Prostate gland (tissue), 2 donors: ENCODE measurements at regions not wholly inside any gene's neighbourhood (a gene's known extent, or its start where the extent isn't known, plus 50 kb on each side); places are given as distances from the start of the nearest gene placed in this dataset.

ENCODE experiments used
- DNase-seq: peaks from one replicate; pipeline ENCODE4 v3.0.0-alpha.2; 2019; ENCODE audit warnings: low spot score
- H3K27ac ChIP-seq, 2 donors: fragments of 200-600 bp; sonication (generic); 2 replicates each; pipeline ENCODE4 v1.5.1; 2017 to 2019
- H3K27me3 ChIP-seq: fragments of 200-600 bp; sonication (generic); replicated peaks from 2 replicates; pipeline ENCODE4 v1.5.1; 2019; ENCODE audit not compliant: insufficient read depth
- H3K36me3 ChIP-seq, 2 donors: fragments of 200-600 bp; sonication (generic); 1 replicate in 1 of 2; 2 replicates in 1 of 2; pipeline versions ENCODE4 v1.5.1 to v1.8.1; 2017 to 2019
- H3K4me1 ChIP-seq: fragments of 200-600 bp; sonication (generic); replicated peaks from 2 replicates; pipeline ENCODE4 v1.5.1; 2019
- H3K4me3 ChIP-seq, 2 donors: fragments of 200-600 bp; sonication (generic); 2 replicates each; pipeline ENCODE4 v1.5.1; 2017 to 2019
- H3K9me3 ChIP-seq: fragments of 200-600 bp; sonication (generic); 2 replicates; pipeline ENCODE4 v1.5.1; 2017
- CTCF ChIP-seq, 4 experiments: fragments of 200-600 bp in 2 of 4; fragments of 450-650 bp in 2 of 4; sonication (generic) in 2 of 4; IDR thresholded peaks; 1 replicate in 3 of 4; 2 replicates in 1 of 4; pipeline ENCODE4 v1.5.1; 2016 to 2019; ENCODE audit warnings: antibody characterized with exemption in 4 of 4, mild to moderate bottlenecking in 2 of 4, moderate library complexity in 2 of 4
- POLR2A ChIP-seq: fragments of 450-650 bp; IDR thresholded peaks from one replicate; pipeline ENCODE4 v1.6.1; 2016; ENCODE audit warnings: antibody characterized with exemption, mild to moderate bottlenecking
- POLR2AphosphoS5 ChIP-seq: sonication (generic); formaldehyde crosslinking; IDR thresholded peaks from one replicate; pipeline ENCODE4 v1.6.1; 2017; ENCODE audit warnings: antibody characterized with exemption
- WGBS: methylation state at CpG from one replicate; pipeline ENCODE4 v1.1.5; 2018; 5-methylcytosine and 5-hydroxymethylcytosine counted together
- intact Hi-C: fragments of 100-400 bp; cut with DNase I; formaldehyde crosslinking; loops from one replicate; pipeline ENCODE4 v1.14.2; 2022

- intact Hi-C loops, result no loop called here
- no peaks in the 10 kb centered on the region for H3K36me3 ChIP-seq
- H3K27ac ChIP-seq, result no peak overlapping the region
- H3K27me3 ChIP-seq, result no peaks in the 10 kb centered on the region
- 46% methylated on average over 1 of the region's 1 CpG for WGBS
- DNase-seq, result no peak
- no peak for TF ChIP-seq CTCF (IDR thresholded peaks at IDR 0.05)
- no peaks in the 10 kb centered on the region for H3K9me3 ChIP-seq
- no peak overlapping the region for H3K4me3 ChIP-seq
- no peaks in the 10 kb centered on the region for H3K4me1 ChIP-seq
Observed at GRCh38 chr16:65494609-65495008, 372.7 kb upstream of the CDH11 start.

DNA sequence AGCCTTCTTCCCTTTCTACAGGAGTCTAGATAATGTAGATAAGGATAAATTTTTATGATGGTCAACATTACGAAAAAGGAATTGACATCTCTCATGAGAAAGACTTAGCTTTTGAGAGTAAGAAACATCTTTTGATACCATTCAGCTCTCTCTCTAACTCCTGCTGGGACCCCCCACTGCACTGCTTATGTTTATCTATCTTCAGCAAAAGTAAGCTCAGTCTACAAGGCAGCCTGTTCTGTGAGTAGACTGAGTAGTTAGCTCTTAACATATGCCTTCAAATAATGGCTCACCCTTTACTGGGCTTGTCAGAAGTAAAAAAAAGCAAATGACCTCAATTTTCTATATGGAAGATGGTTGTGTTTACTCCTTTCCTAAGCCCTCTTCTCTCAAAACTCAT, 372.2 kb upstream of the CDH11 start:
- intact Hi-C loops, result no loop called here
- no peaks in the 10 kb centered on the region for H3K9me3 ChIP-seq
- no peaks in the 10 kb centered on the region for H3K27me3 ChIP-seq
- 91% methylated on average over 1 of the region's 1 CpG for WGBS
- DNase-seq, result no peak
- no peak overlapping the region for H3K4me3 ChIP-seq
- TF ChIP-seq POLR2AphosphoS5, result no peak
- TF ChIP-seq POLR2A, result no peak
- no peak for TF ChIP-seq CTCF (IDR thresholded peaks at IDR 0.05)
- no peak overlapping the region for H3K27ac ChIP-seq
- H3K4me1 ChIP-seq, result no peaks in the 10 kb centered on the region
- no peaks in the 10 kb centered on the region for H3K36me3 ChIP-seq

DNA sequence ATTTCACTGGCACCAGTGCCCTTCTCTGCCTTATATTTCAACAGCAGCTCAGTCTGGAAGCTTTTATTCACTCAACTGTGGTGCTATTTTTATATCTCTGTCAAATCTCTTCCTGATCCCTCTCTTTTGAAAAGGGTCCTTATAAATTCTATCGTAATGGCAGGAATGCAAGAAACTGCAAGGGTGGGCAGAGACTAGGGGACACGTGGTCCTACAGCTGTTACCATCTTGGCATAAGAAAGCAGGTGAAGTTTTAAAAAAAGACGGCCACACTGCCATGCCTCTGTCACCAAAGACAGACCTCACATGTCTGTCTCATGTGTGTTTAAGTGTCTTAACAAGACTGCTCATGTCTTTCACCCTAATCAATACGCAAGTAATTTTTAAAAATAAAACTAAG, 368.4 kb upstream of the CDH11 start:
- no peak overlapping the region for H3K4me3 ChIP-seq
- 59% methylated on average over 4 of the region's 4 CpGs for WGBS
- no peak for DNase-seq
- H3K36me3 ChIP-seq, result no peaks in the 10 kb centered on the region
- H3K4me1 ChIP-seq, result no peaks in the 10 kb centered on the region
- no peak overlapping the region for H3K27ac ChIP-seq
- no peaks in the 10 kb centered on the region for H3K27me3 ChIP-seq
- intact Hi-C loops, result no loop called here
- no peak for TF ChIP-seq CTCF (IDR thresholded peaks at IDR 0.05)
- no peak for TF ChIP-seq POLR2A
- TF ChIP-seq POLR2AphosphoS5, result no peak
- no peaks in the 10 kb centered on the region for H3K9me3 ChIP-seq

GRCh38 chr16:65489531-65490023, 367.7 kb upstream of the CDH11 start:
- intact Hi-C loops, result no loop called here
- no peaks in the 10 kb centered on the region for H3K9me3 ChIP-seq
- H3K27ac ChIP-seq, result no peak overlapping the region
- H3K4me1 ChIP-seq, result no peaks in the 10 kb centered on the region
- no peaks in the 10 kb centered on the region for H3K36me3 ChIP-seq
- TF ChIP-seq POLR2AphosphoS5, result no peak
- TF ChIP-seq POLR2A, result no peak
- TF ChIP-seq CTCF (IDR thresholded peaks at IDR 0.05), result no peak
- DNase-seq, result no peak
- no peaks in the 10 kb centered on the region for H3K27me3 ChIP-seq
- 78% methylated on average over 4 of the region's 4 CpGs for WGBS
- H3K4me3 ChIP-seq, result no peak overlapping the region

GRCh38 chr16:65487231-65487630, 365.4 kb upstream of the CDH11 start:
- H3K4me3 ChIP-seq, result no peak overlapping the region
- no peaks in the 10 kb centered on the region for H3K27me3 ChIP-seq
- no peak for TF ChIP-seq POLR2AphosphoS5
- TF ChIP-seq CTCF (IDR thresholded peaks at IDR 0.05), result no peak
- no peak for TF ChIP-seq POLR2A
- intact Hi-C loops, result no loop called here
- 91% methylated on average over 5 of the region's 5 CpGs for WGBS
- H3K36me3 ChIP-seq, result no peaks in the 10 kb centered on the region
- H3K9me3 ChIP-seq, result no peaks in the 10 kb centered on the region
- no peak for DNase-seq
- H3K27ac ChIP-seq, result no peak overlapping the region
- H3K4me1 ChIP-seq, result no peaks in the 10 kb centered on the region
